NCI-H1694 (cell line): ENCODE measurements at regions not wholly inside any gene's neighbourhood (a gene's known extent, or its start where the extent isn't known, plus 50 kb on each side); places are given as distances from the start of the nearest gene placed in this dataset.
A peak's percentile ranks its signal among the peaks of the same experiment; 100 is the strongest.

Experiments used
- DNase-seq: peaks from one replicate; lab custom pipeline; 2025; lab: John Stamatoyannopoulos, UW

DNA sequence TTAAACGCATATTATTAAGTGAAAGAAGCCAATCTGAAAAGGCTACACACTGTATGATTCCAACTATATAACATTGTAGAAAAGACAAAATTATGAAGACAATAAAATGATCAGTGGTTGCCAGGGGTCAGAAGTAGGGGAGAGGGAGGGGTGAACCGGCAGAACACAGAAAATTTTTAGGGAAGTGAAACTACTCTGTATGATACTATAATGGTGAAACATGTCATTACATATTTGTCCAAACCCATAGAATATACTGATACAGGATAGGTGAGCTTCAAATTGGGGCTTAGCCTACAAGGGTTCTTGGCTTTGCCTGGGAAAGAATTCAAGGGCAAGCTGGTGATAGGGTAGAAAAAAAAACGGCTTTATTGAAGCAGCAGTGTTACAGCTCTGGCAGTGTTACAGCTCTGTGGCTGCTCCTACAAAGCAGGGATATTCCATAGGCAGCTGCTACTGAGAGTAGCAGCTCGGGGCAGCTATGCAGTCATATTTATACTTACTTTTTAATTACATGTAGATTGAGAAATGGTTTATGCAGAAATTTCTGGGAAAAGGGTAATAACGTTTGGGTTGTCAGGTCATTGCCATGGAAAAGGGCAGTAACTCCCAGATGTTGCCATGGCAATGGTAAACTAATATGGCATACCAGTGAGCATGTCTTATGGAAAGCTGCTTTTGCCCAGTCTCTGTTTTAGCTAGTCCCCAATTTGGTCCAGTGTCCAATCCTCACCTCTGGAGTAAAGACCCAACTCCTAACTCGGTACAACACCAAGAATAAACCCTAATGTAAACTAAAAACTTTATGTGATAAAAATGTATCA lies 125.1 kb upstream of the SLC25A36 start:
- DNase-seq, result no peak

DNA sequence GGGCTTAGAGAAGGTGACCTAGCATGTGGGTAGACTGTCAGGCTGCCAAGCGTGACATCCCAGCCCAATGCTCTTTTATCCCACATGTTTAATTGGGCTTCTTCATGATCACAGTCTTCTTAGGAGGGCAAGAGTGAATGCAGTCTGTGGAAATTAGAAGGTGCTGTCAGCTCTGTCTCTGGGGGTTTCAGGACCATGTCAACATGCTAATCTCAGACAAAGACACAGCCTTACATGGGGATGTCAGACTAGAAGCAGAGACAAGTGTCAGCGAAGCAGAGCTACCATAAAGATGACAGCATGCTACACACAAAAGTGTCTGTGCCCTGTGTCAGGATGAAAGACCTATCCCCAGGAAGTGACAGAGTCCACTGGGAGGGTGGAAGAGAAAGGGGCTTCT lies 120.1 kb upstream of the SLC25A36 start:
- DNase-seq, result no peak

DNA sequence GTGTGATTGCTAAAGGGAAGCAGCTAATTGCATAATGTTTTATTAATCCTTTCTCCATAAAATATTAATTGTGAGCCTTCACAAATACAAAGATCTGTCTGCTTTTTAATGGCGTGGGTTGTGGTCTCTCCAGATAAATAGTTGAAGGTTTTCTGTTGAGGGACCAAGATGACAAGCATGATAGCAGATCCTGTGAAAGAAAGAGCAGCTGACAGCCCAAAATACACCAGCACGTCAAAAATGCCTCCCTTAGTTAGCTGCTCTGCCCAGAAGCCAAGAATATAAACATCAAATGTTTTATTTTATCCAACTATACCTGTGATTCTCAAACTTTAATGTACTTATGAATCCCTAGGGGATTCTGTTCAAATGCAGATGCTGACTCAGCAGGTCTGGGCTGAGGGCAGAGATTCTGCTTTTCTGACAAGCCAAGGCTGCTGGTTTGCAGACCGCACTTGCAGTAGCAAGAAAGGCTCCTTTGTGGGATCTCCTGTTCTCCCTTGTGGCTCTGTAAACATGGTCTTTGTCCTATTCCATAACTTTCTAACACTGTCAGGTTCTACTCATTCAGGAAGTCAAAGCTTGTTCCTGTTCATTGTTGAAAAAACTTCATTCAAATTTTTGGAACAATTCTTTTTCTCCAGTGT lies 119.1 kb upstream of the SLC25A36 start:
- DNase-seq, result no peak

DNA sequence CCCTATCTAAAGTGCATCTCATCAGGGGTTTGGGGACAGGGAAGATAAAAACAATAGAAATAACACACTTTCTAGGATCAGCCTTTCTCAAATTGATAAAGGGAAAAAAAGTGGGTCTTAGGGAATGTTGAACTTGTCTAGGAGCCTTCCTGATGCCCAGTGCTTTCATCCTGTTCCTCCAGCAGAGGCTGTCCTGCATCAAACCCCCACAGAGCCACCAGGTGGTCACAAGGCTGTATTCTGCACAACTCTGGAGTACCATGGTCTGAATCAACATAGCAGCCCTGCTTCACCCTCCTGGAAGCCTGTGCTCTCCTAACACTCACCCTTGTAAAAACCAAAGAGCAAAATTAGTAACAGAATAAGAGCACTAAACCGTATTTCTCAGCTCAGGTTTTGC lies 118.5 kb upstream of the SLC25A36 start:
- no peak for DNase-seq

DNA sequence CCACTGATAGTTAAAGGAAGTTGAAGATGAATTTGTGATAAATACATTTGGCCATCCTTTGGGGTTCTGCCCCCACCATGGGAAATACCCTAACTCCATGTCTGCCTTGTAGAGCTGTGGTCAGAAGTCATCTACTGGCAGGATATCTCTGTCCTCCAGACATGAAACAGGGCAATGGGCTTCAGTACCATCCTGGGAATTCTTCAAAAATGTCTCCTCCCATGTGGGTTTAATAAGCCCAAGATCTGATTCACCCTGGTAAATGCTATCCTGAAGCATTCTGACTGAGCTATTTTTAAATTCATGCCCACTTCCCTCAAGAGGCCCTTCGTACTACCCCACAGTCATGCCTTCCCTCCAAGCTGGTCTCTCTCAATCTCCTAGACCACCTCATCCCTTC lies 113.7 kb upstream of the SLC25A36 start:
- no peak for DNase-seq

DNA sequence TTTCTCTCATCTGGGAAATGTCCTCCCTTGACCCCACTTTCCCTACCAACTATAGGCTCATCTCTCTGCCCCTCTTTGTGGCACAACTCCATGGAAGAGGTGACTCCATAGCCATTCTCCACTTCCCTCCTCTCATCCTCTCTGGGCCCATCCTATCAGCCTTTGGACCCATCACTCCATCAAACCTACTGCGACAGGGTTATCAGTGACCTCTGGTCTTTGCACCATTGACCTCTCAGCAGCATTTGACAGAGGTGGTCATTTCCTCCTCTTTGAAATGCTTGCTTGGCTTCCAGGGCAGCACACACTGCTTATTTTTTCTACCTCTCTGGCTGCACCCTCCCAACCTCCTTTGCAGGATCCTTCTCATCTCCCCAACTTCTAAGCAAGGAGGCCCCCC lies 113.1 kb upstream of the SLC25A36 start:
- DNase-seq, result no peak

DNA sequence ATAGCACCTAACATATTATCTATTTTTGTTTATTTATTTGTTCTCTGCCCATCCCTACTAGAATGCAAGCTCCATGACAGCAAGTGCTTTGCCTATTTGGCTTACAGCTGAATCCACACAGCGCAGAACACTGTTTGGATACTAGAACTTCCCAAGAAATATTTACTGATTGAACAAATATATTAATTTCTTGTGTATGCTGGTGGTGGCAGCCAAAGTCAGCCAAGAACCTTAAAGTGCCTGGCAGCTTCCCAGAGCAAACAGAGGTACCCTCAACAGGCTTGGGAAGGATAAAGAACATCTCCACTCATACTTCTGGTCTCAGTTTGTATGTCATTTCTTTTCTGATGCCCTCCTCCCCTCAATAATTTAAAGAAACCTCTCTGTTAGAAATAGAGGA lies 111.8 kb upstream of the SLC25A36 start:
- DNase-seq, result no peak

DNA sequence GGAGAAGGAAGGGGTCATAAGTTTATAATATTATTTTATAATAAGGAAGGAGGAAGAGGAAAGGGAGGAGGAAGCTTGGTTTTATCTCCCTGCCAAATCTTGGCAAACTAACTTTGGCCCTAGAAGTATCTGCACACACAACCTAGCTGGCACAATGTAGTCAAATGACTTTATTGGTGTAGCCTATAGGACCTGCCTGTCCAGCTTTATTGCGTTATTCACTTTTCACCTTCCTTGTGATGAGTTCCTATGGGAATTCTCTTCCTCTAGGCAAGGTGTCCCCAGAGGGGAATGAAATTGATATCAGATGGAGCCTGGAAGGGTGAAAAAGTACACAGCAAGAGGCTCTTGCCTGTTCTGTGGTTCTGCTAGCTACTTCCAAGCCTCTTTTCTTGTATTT lies 111.2 kb upstream of the SLC25A36 start:
- DNase-seq, result no peak

DNA sequence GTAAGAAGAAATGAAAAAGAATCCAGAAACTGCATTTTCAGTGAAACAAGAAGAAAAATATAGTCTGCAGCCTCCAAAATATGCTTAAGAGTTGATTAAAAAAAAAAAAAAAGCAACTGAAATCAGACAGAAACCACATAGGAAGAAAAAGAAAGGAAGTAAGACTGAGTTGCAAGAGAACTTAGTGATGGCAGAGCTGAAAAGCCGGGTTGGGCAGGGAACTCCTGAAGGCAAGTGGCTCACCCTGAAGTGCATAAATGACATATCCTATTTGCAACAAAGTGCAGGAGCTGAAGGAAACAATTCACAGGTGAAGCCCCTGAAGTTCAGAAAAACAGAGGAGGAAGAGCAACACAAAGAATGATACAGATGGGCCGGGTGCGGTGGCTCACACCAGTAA lies 108.8 kb upstream of the SLC25A36 start:
- no peak for DNase-seq

DNA sequence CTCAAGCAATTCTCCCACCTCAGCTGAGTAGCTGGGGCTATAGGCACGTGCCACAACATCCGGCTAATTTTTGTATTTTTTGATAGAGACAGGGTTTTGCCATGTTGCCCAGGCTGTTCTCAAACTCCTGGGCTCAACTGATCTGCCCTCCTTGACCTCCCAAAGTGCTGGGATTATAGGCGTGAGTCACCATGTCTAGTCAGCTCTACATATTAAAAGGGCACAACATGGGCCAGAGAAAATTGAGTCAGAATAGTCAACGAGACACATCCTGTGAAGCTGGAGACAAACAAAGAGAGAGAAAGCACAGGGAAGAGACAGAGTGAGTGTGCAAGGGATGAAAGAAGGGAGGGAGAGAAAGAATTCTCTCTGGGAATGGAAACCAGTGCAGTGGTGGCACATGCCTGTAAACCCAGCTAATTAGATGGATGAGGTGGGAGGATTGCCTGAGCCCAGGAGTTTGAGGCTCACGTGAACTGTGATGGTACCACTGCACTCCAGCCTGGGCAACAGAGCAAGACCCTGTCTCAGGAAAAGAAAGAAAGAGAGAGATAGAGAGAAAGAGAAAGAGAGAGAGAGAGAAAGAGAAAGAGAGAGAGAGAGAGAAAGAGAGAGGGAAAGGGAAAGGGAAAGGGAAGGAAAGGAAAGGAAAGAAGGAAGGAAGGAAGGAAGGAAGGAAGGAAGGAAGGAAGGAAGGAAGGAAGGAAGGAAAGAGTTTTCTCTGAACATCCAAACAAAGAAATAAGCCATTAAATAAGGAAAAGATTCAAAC lies 107.2 kb upstream of the SLC25A36 start:
- no peak for DNase-seq

DNA sequence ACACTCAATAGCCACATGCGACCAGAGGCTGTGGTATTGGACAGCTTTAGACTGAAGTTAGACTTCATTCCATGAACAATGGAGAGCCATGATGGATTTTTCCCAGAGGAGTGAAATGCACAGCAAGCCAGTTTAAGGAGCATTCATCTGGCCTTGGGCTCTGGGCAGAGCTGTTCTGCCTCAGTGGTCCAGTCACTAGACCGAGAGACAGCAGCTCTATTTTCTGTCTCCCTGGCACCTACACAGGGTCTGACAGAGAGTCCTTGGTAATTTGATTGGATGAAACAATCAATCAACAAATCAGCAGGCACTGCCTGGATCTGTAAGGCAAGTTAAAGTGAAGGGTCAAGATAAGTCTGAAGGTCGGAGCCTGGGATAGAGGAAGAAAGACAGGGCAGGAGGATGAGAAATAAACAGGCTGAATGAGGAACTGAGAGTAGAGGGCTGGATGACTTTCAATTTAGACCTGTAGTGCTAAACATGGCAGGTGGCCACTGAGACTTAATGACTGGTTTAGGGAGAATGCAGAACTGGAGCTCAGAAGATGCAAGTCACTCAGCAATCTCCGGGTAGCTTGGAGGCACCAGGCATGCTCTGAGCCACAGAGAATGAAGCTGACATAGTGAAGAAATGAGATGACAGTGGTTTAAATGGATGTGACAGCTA lies 98.5 kb upstream of the SLC25A36 start:
- no peak for DNase-seq

DNA sequence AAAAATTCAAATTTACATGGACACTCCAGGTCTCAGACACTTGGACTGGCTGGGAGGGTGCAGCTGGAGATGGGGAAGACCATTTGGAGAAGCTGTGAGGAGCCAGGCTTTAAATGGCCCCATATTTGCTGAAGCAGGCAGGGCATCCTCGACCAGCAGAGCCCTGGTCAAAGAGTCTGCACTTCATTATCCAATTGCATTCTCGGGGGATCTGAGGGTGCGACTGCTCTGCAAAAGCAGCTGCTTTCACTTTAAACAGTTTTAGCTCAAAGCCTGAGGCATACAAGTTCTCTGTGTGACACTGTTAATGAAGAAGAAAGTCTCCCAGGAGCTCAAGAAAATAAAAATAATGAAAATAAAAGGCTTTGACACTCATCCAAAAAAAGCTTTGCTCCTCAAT lies 98.0 kb upstream of the SLC25A36 start:
- DNase-seq, result no peak

DNA sequence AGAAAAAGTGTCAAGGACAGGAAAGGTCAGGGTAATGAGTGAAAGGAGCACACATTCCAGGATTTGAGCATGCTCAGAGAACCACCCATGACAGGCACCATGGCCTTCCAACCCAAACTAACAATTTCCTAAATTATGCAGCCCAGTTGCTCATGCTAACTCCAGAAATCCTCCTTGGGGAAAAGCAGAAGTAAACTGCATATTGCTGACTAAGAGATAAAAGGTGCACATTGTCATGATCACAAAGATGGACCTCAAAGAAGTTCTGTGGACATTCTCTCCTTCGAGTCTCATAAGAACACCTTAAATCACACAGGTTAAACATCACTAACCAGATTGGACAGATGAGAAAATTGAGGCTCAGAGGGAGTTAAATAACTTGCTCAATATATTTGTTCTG lies 97.6 kb upstream of the SLC25A36 start:
- DNase-seq, result no peak

DNA sequence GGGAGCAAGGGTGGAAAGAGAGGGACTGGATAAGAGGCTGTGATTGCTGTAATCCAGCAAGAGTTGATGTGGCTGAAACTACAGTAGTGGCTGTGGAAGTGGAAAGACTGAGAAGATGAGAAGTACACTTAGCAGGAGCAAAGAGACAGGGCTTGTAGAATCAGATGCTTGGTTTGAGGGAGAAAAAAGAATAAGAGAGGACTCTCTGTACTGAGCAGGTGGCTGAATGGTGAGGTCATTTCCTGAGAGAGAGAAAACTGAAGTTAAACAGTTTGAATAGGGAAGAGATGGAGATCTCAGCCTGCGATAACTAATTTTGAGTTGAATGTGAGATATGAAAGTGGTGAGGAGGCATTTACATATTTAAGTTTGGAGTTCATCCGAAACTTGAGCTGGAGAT lies 95.8 kb upstream of the SLC25A36 start:
- DNase-seq, result no peak

DNA sequence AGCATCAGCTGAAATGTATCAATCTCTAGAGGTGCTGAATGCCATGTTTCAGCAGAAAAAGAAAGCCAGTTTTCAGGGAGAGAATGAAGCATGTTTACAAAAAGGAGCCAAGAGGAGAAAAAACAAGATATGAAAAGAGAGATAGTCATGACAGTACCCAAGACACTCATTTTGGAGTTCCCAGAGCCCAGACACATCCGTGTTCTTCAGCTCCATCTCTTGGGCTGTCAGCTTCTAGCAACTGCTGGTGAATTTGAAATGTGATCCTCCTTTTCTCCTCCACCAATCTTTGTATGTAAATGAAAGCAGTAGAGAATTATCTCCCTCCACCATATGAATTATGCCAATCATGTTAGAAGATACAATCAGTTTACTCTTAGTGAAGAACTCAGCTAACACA lies 93.0 kb upstream of the SLC25A36 start:
- no peak for DNase-seq

DNA sequence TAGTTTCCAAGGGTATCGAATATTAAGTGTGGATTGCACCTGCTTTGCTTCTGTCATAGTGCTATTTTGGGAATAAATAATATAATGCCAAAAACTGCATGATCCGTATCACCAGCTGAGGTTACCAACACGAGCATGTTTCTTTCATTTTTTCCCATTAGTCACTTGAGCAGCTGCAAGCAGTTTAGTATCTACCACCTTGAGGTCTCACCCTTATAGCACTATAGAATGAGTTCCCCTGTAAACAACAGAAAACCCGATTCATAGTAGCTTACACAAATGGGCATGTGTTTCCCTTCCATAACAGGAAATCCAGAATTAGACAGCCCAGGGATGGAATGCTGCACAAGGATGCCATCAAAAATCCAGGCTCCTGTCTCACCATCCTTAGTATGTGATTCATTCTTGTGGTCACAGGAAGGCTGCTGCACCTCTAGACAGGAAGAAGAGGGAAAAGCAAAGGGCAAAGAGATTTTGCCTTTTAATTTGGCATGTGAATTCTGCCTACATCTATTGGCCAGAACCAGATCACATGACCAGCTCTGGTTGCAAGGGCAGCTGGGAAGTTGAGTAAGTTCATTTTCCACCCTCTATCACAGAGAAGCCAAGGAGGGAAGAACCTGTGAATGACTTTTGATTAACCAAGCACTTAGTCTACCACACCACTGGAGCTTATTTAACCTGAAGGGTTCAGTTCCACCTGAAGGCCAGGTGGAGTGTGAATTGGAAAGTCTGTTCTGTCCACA lies 91.3 kb upstream of the SLC25A36 start:
- DNase-seq, result no peak

DNA sequence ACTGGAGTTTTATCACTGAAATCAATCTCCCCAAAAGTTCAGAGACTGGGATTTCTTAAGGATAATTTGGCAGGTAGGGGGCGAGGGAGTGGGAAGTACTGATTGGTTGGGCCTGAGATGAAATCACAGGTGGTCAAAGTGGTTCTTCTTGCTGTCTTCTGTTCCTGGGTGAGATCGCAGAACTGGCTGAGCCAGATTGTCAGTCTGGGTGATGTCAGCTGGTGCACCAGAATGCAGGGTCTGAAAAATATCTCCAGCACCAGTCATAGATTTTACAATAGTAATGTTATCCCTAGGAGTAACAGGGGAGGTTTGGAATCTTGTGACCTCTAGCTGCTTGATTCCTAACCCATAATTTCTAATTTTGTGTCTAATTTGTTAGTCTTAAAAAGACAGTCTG lies 86.7 kb upstream of the SLC25A36 start:
- DNase-seq, result no peak

DNA sequence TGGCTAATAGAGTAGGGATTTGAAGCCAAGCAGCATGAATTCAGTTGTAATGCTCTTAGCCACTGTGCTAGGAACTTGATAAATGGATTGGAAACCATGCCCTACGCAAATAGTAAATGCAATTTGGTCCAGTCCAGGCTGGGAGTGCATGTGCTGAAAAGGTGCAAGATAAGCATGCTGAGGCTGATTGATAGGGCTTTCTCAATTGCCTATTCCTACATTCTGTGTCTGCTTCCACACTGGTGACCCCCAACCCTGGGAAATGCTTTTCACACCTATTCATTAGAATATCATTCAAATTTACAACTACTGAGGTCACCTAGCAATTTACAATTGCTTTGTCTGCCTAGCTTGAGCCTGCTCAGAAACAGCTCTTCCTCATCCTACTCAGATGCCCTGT lies 84.7 kb upstream of the SLC25A36 start:
- DNase-seq, result no peak

DNA sequence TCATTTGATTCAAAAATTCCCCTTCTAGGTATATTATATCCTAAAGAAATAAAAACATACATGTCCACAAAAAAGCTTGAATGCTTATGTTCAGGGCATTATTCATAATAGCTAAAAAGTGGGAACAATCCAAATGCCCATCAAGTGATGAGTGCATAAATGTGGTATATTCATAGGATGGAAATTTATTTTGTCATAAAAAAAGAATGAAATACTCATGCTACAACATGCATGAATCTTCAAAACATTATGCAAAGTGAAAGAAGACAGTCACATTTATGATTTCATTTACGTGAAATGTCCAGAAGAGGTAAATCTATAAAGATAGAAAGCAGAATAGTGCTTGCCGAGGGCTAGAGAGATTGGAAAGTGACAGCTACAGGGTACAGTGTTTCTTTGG lies 83.6 kb upstream of the SLC25A36 start:
- DNase-seq, result no peak

DNA sequence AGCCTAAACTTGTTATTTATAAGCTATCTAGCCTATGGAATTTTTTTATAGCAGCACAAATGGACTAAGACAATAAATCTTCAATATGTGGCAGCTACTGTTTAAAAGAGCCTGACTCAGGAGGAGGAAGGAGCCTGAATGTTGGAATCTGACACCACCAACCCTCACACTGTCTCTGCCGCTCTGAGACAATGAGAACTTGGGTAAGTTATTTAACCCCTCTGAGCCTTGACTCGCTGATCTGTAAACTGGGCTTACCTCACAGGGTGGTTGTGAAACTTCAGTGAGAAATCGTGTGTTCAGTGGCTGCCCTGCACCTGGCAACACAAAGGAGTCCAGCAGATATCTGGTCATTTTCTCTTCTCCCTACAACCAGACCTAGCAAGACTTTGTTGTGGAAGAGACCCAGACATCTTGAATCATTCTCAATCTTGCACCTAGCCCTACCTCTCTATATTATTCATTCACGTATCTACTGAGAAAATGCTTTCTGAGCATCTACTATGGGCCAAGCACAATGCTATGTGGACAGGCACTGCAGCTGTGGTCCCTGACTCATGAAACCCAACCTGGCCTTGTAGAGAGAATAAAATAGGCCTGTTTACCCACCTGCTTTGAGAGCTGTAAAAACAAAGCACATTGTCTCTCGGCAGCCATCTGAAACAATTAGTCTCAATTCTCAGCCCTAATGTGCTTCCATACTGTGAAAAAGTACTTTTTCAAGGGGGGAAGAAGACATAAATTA lies 81.9 kb upstream of the SLC25A36 start:
- no peak for DNase-seq

DNA sequence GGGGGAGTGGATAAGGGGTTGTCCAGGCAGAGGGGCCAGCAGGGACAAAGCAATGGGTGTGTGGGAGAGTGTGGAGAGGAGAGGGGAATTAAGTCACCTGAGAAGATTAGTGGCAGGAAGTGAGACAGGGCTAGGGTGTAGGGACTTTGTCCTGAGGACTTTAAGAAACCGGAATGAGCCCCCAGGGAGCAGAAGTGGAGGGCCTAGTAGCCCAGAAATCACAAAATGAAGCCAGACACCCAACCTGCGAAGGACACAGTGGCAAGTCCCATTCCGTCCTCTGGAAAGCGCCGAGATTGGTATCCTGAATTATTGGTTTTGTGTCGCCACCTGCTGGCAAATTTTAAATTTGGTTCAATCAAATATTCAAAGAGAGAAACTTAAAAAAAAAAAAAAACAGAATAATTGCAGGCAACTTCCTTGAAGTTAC lies 78.0 kb upstream of the SLC25A36 start:
- peak; percentile 79 for DNase-seq
